ENCODE measurements at regions not wholly inside any gene's neighbourhood (a gene's known extent, or its start where the extent isn't known, plus 50 kb on each side); places are given as distances from the start of the nearest gene placed in this dataset.
"Not testable (repeated sequence)": the region's sequence is repeated elsewhere in the genome, so short reads cannot be mapped to it uniquely, and the experiment has no call there.

- no peak for DNase-seq (ENCODE audit: low read depth)
Measured at GRCh38 chr3:178967177-178967532, 104.5 kb downstream of the ZMAT3 start.

GRCh38 chr3:178966299-178967176 is 105.1 kb downstream of the ZMAT3 start:
- DNase-seq (ENCODE audit: low read depth), result peak; percentile 71

- DNase-seq (ENCODE audit: low read depth), result no peak
Measured at GRCh38 chr3:178964551-178964950, 107.1 kb downstream of the ZMAT3 start.

DNA sequence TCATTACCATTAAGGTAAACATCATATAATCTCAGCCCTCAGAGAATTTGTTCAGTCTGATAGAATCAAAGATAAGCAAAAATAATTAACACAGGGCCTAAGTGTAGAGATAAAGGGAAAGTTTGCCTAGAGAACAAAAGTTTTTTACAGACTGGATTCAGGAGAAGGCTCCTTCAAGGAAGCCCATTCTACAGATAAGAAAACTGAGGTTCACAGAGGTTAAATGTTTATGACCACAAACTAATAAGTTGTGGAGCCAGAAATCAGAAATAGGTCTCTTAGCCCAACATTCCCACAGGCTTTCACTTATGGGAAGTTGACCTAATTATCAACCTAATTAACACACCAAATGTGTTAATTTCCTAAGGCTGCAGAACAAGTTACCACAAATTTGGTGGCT is 110.7 kb downstream of the ZMAT3 start:
- no peak for DNase-seq (ENCODE audit: low read depth)

DNA sequence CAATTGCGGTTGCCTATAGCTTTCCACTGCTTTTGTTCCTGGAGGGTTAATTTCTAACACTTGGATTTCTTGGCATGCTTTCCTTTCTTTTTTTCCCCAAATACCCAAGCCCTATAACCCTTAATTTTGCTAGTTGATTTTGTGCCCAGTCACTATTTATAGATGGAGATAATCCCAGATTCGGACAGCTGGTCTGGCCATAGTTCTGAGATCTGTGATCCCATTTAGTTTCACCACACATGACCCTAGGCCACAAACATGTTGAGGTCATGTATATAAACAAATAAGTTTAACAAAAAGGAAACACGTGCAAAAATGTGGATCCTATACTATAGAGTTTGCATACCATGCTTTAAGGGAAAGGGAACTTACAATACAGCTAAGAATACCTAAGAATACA is 111.4 kb downstream of the ZMAT3 start:
- DNase-seq (ENCODE audit: low read depth), result peak; percentile 2

DNA sequence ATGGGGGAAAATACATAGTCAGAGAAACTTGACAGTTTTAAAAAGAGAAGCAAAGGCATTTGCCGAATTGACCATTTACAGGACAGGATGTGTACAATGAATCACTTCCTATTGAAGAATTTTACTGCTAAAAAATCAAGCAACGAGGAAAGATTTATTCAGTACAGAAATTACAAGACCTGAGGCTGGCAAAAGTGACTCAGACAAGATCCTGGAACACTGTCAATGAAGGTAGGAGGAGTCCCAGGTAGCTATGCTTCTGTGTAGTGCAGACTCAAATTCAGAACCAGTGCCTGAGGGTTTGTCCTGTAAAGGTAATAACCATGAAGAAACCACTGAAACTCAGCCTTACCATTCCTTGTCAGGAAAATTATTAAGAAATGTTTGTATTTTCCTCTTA is 120.9 kb downstream of the ZMAT3 start:
- peak; percentile 65 for DNase-seq (ENCODE audit: low read depth)

DNA sequence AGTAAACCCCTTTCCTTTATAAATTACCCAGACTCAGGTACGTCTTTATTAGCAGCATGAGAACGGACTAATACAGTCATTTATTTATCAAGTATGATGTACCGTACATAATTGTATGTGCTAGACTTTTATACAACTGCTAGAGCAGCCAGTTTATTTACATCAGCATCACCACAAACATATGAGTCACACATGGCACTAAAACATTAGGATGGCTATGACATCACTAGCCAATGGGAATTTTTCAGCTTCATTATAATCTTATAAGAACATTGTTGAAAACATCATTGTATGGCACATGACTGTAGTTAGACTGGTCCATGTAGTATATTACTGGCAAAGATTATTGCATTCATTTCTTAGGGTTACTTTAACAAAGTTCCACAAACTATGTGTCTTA is 121.7 kb downstream of the ZMAT3 start:
- peak; percentile 52 for DNase-seq (ENCODE audit: low read depth)

DNA sequence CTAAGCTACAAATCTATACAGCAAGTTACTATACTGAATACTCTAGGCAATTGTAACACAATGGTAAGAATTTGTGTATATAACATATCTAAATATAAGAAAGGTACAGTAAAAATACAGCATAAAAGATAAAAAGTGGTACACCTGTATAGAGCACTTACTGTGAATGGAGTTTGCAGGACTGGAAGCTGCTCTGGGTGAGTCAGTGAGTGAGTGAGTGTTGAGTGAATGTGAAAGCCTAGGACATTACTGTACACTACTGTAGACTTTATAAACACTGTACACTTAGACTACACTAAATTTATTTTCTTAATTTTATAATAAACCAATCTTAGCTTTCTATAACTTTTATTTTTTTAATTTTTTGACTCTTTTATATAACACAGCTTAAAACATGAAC is 123.1 kb downstream of the ZMAT3 start:
- DNase-seq (ENCODE audit: low read depth), result peak; percentile 29

DNA sequence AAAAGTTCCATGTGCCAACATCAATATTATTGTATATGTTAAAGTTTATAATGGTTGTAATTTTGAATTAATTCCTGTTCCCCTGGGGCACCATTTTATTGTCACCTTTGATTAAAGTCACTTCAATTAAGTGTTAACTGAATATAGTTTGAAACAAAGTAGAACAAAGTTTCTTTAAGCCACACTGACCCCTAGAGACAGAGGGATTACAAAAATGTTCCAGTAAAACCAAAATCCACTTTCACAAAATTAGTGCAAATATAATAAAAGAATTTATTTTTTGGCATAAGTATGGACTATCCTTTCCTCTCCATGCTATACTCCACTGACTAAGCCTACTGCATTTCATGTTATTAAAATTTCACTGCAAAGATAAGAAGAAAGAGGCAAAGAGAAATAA is 123.9 kb downstream of the ZMAT3 start:
- no peak for DNase-seq (ENCODE audit: low read depth)

DNA sequence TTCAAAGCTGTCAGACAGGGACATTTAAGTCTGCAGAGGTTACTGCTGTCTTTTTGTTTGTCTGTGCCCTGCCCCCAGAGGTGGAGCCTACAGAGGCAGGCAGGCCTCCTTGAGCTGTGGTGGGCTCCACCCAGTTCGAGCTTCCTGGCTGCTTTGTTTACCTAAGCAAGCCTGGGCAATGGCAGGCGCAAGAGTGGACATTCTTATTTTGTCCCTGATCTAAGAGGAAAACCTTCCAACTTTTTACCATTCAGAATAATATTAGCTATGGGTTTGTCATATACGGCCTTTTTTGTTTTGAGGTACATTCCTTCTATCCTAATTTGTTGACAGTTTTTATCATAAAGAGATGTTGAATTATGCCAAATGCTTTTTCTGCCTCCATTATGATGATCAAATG is 129.3 kb downstream of the ZMAT3 start:
- DNase-seq (ENCODE audit: low read depth), result not testable (repeated sequence)

DNA sequence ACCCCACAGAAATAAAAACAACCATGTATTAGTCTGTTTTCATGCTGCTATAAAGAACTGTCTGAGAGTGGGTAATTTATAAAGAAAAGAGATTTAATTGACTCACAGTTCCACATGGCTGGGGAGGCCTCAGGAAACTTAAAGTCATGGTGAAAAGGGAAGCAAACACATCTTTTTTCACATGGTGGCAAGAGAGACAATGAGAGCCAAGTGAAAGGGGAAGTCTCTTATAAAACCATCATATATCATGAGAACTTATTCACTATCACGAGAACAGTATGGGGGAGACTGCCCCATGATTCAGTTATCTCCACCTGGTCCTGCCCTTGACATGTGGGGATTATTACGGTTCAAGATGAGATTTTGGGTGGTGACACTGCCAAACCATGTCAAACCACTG is 141.5 kb downstream of the ZMAT3 start:
- DNase-seq (ENCODE audit: low read depth), result no peak

DNA sequence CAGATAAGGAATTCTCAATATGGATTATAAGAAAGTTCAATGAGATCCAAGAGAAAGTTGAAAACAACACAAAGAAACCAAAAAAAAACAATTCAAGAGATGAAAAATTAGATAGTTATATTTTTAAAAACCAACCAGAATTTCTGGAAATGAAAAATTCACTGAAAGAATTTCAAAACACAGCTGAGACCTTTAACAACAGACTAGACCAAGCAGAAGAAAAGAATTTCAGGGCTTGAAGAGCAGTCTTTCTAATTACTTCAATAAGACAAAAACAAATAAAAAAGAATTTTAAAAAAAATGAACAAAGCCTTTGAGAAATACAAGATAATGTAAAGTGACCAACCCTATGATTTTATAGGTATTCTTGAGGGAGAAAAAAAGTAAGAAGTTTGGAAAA is 155.4 kb downstream of the ZMAT3 start:
- no peak for DNase-seq (ENCODE audit: low read depth)

- DNase-seq (ENCODE audit: low read depth), result no peak
Measured at GRCh38 chr3:178915365-178915764, 156.2 kb downstream of the ZMAT3 start.

GRCh38 chr3:178907081-178907480 is 164.5 kb downstream of the ZMAT3 start:
- DNase-seq (ENCODE audit: low read depth), result peak; percentile 1

- DNase-seq (ENCODE audit: low read depth), result no peak
Measured at GRCh38 chr3:178901204-178901603, 170.4 kb downstream of the ZMAT3 start.

GRCh38 chr3:178900029-178900646 is 171.5 kb downstream of the ZMAT3 start:
- DNase-seq (ENCODE audit: low read depth), result no peak

DNA sequence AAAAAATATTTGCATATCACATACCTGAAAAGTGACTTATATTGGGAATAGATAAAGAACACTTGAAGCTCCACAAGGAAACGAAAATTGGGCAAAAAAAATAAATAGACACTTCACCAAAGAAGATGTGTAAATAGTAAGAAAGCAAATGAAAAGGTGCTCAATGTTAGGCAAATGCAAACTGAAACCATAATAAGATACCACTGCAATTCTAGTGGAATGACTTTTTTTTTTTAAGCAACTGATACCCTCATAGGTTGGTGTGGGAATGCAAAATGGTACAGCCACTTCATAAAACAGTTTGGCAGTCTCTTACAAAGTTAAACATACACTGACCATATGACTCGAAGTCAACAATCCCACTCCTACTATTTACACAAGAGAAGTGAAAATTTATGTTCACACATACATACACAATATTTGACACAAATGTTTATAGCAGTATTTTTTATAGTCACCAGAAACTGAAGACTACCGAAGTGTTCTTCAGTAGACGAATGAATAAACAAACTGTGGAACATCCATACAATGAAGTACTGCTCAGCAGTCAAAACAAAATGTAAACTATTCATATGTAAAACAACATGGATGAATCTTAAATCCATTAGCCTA is 176.3 kb downstream of the ZMAT3 start:
- no peak for DNase-seq (ENCODE audit: low read depth)

Data from ELR (cell line).